ENCODE measurements at regions not wholly inside any gene's neighbourhood (a gene's known extent, or its start where the extent isn't known, plus 50 kb on each side); places are given as distances from the start of the nearest gene placed in this dataset.

- TF ChIP-seq, protein P1, sequence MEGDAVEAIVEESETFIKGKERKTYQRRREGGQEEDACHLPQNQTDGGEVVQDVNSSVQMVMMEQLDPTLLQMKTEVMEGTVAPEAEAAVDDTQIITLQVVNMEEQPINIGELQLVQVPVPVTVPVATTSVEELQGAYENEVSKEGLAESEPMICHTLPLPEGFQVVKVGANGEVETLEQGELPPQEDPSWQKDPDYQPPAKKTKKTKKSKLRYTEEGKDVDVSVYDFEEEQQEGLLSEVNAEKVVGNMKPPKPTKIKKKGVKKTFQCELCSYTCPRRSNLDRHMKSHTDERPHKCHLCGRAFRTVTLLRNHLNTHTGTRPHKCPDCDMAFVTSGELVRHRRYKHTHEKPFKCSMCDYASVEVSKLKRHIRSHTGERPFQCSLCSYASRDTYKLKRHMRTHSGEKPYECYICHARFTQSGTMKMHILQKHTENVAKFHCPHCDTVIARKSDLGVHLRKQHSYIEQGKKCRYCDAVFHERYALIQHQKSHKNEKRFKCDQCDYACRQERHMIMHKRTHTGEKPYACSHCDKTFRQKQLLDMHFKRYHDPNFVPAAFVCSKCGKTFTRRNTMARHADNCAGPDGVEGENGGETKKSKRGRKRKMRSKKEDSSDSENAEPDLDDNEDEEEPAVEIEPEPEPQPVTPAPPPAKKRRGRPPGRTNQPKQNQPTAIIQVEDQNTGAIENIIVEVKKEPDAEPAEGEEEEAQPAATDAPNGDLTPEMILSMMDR (IDR thresholded peaks at IDR 0.05) = no peak
- no peaks in the 10 kb centered on the region for H3K4me1 Mint-ChIP-seq (ENCODE audit: low read depth)
- H3K36me3 Mint-ChIP-seq (ENCODE audit: low read depth) = no peaks in the 10 kb centered on the region; the same call in 1 of the 2 replicates
- no peak overlapping the region for H3K4me3 Mint-ChIP-seq
- H3K27me3 Mint-ChIP-seq (ENCODE audit: insufficient read depth) = no peaks in the 10 kb centered on the region
- peaks cover 26% of the 10 kb centered on the region for H3K9me3 Mint-ChIP-seq
- H3K27ac Mint-ChIP-seq = no peak overlapping the region
- DNase-seq = no peak
These were observed 844.1 kb downstream of the CDH18 start for GRCh38 chr5:19143935-19144334.

- H3K36me3 Mint-ChIP-seq (ENCODE audit: low read depth) = no peaks in the 10 kb centered on the region
- TF ChIP-seq, protein P1 (IDR thresholded peaks at IDR 0.05) = no peak
These were observed 818.6 kb downstream of the CDH18 start for GRCh38 chr5:19169426-19169825.

DNA sequence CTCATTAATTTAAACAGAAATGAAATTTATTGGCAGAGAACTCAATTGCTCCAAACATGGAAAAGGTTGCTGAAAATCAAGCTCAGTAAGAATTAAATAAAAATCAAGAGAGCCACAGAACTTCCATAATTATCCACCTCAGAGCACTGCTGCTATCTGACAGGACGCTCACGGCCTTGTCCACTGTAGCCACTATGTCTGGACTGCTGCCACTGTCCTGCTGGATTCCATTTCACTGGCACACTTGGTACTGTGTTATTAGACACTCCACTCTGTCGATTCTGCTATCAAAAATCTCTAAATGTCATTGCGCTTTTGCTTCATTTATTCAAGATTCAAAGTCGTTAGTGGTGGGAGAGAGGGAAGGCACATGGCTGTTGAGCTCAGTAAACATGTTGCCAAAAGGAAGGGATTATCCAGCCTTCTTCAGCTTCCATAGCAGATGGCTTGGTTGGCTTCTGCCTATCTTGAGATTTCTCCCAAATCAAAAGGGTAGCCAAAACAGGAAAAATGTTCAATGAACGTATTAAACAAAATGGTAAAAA is 815.0 kb downstream of the CDH18 start:
- TF ChIP-seq, protein P1 (IDR thresholded peaks at IDR 0.05) = no peak
- no peaks in the 10 kb centered on the region for H3K36me3 Mint-ChIP-seq (ENCODE audit: low read depth)
- no peak overlapping the region for H3K4me3 Mint-ChIP-seq
- no peak for DNase-seq
- no peak overlapping the region for H3K27ac Mint-ChIP-seq
- no peaks in the 10 kb centered on the region for H3K27me3 Mint-ChIP-seq (ENCODE audit: insufficient read depth)
- H3K9me3 Mint-ChIP-seq = peaks cover 8% of the 10 kb centered on the region
- H3K4me1 Mint-ChIP-seq (ENCODE audit: low read depth) = no peaks in the 10 kb centered on the region

More at GRCh38 chr5:19169426-19169825, 818.6 kb downstream of the CDH18 start:
- H3K4me1 Mint-ChIP-seq (ENCODE audit: low read depth) = no peaks in the 10 kb centered on the region
- H3K4me3 Mint-ChIP-seq = no peak overlapping the region
- H3K27me3 Mint-ChIP-seq (ENCODE audit: insufficient read depth) = no peaks in the 10 kb centered on the region
- DNase-seq = no peak
- peaks cover 4% of the 10 kb centered on the region; the same call in 1 of the 2 replicates for H3K9me3 Mint-ChIP-seq
- H3K27ac Mint-ChIP-seq = no peak overlapping the region

DNA sequence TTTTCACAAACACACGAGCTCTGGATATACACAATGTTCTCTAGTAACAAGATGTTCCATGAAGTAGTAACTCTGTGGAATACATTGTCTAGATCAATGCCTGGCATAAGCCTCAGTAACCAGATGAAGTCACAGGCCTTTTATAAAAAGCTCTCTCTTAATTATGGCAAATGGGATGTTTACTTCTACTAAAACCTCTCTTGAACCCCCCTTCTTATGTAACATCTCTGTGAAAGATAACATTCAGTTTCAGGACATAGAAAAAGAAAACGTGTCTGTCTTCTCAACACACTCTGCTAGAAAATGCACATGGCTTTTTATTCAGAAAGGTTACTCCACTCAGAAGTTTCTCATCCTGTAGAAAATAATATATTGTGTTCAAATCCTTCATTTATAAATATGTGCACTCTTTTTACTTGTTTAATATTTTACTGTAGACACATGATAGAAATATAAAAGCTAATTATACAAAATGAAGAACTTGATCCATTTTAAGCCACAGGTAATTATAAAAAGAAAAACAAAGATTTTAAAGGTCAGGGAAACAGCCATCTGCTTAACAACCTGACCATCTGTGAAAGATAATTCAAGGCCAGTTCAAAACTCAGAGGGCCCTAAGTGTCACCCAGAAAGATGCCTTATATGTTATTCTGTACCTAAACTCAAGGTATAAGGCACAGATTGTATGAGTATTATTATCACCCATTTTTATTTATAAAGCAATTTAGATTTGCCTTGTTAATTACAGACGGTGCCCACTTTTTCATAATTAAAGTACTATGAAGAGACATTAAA is 812.0 kb downstream of the CDH18 start:
- peaks cover 8% of the 10 kb centered on the region for H3K9me3 Mint-ChIP-seq
- no peaks in the 10 kb centered on the region for H3K27me3 Mint-ChIP-seq (ENCODE audit: insufficient read depth)
- no peaks in the 10 kb centered on the region for H3K36me3 Mint-ChIP-seq (ENCODE audit: low read depth)
- no peaks in the 10 kb centered on the region for H3K4me1 Mint-ChIP-seq (ENCODE audit: low read depth)
- H3K27ac Mint-ChIP-seq = no peak overlapping the region
- no peak overlapping the region for H3K4me3 Mint-ChIP-seq
- no peak for DNase-seq
- TF ChIP-seq, protein P1 (IDR thresholded peaks at IDR 0.05) = no peak

DNA sequence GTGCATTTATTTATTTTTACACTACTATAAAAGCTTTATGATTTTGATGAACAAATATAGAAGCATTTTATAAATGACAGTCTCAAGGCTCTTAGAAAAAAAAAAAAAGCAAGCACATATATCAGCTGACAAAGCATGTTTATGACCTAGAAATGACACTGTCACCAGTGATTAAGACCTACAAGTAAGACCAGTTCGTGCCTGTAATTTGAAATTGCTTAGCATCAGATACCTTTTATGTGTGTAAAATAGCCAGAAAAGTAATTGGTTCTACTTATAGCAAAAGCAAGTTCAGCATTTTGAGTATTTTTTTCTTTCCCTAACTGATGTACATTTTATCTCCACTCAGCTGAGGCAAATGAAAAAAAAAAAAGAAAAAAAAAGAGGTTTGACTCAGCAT is 808.4 kb downstream of the CDH18 start:
- Mint-ChIP-seq H3K27me3 (ENCODE audit: insufficient read depth) (no peaks in the 10 kb centered on the region), H3K27ac (no peak overlapping the region), H3K36me3 (ENCODE audit: low read depth) (no peaks in the 10 kb centered on the region), H3K4me1 (ENCODE audit: low read depth) (no peaks in the 10 kb centered on the region), H3K4me3 (no peak overlapping the region), H3K9me3 (peaks cover 12% of the 10 kb centered on the region)
- DNase-seq = no peak
- TF ChIP-seq, protein P1 (IDR thresholded peaks at IDR 0.05) = no peak
